GM18507 (cell line): ENCODE measurements at regions not wholly inside any gene's neighbourhood (a gene's known extent, or its start where the extent isn't known, plus 50 kb on each side); places are given as distances from the start of the nearest gene placed in this dataset.

Experiments
- DNase-seq: peaks from one replicate; pipeline ENCODE4 v3.0.0; 2011; ENCODE audit warnings: low read depth; ENCODE audit not compliant: insufficient read length; ENCODE audit errors: extremely low spot score
- FAIRE-seq: peaks from 2 replicates; lab custom pipeline; 2011; peaks lifted over from hg19 to GRCh38; lab: Jason Lieb, UNC

DNA sequence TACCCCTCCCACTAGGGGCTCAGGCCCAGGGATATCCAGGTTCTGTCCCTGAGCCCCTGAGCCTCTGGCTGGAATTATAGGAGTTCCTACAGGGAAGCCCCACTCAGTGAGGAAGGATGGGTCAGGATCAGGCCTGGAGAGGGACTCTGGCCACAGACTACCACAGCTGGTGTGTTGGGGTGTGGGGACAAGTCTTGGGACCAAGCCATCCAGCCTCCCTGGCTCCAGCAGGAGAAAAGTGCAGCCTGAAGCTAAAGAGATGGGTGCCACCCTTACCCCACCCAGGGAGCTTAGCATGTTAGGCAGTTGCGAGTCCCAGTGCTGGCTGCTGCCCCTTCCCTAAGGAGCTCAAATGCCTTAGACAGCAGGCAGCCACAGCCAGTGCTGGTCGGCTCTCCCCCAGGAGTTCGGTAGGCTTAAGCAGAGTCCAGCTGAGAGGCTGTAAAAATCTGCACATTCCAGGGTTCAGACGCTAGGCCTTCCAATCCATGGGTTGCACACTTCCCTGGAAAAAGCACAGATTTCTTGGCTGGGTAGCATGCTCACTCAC lies 96.2 kb upstream of the CYYR1 start:
- FAIRE-seq, result no peak
- DNase-seq, result no peak

DNA sequence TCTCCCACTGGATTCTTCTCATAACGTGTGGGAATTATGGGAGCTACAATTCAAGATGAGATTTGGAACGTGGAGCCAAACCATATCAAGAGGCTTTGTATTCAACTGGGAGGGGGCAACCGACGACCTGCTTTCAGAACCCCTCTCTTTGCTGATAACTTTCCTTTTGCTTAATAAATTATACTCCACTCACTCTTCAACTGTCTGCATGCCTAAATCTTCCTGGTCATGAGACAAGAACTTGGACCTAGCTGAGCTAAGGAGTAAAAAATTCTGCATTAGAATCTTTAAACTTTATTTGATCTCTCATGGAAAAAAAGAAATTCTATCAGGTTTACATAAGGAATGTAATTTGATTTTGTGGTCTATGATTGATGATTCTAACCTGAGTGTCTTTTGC lies 86.7 kb upstream of the CYYR1 start:
- no peak for DNase-seq
- no peak for FAIRE-seq

DNA sequence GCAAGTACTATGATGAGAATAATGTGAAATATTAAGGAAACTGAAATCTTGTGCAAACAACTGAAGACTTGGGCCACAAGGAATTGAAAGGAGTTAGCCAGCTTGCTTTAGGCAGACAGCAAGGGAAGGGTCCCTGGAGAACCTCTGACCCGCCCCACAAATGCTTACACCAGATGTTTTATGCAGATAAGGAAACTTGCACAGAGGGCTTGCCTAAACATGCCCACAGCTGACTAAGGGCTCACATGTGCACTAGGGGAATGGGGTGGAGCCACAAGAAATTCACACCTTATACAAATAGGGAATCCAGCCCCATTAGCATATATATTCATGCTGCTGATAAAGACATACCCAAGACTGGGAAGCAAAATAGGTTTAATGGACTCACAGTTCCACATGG lies 86.1 kb upstream of the CYYR1 start:
- FAIRE-seq, result no peak
- no peak for DNase-seq

DNA sequence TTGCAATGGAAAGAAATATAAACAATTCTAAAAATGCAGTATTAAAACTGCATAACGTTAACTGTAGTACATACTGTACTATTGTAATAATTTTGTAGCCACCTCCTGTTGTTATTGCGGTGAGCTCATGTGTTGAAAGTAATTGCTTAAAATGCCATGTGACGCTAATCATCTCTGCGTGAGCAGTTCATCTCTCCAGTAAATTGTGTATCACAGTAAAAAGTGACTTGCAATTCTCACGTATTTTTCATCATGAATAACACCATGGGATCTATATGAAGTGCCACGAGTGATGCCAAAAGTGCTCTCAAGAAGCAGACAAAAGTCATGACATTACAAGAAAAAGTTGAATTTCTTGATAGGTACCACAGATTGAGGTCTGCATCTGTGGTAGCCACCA lies 82.4 kb upstream of the CYYR1 start:
- no peak for DNase-seq
- FAIRE-seq, result no peak

DNA sequence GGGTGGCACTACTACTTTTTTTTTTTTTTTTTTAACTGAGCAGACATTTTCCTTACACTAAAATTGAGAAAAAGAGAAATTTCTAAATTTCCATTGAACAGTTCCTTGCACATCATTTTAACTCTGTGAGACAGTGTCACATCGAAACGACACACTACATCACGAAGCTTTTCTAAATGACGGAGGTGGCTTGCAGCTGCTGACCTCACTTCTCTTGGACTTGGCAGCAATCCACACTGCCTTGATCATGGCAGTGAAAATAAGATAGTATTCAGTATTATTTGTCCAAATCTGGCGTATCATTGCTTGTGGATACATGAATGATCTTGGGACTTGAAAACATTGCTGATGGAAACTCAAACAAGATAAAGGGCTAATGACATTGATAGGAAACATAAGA lies 80.3 kb upstream of the CYYR1 start:
- DNase-seq (no peak), FAIRE-seq (no peak)

DNA sequence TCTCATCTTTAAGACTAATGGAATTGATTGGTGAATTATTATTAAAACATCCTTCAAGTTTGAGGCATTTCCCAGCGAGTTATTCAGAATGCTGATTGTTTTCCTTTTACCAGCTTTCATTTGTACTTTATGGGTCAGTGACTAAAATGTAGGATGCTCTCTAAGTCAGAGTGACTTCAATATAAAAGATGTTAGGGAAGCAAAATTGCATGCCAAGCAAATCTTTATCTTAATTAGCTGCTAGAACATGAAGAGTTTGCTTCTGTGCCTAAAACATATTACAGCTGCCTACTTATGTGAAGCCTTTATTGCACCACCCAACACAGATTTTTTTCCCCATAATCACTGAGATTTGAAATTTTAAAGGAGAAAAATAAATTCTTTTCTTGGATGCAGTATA lies 79.8 kb upstream of the CYYR1 start:
- FAIRE-seq (no peak), DNase-seq (no peak)

DNA sequence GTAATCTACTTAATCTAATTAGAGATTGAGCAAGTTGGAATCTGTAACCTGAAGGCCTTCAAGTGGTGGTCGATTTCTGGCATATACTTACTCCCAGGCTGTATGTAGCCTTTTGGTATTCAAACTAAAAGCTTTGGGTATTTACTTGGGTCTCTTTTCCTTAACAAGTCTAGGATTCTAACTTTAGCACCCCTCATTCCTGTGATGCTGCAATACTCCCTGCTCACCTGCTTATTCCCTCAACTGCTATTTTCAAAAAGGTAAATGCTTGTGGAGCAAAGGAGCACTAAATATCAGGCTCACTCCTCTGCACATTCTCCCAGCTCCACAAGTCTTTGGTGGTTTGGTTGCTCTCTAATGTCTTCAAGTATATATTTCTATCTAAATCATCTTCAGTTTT lies 68.0 kb upstream of the CYYR1 start:
- FAIRE-seq, result no peak

DNA sequence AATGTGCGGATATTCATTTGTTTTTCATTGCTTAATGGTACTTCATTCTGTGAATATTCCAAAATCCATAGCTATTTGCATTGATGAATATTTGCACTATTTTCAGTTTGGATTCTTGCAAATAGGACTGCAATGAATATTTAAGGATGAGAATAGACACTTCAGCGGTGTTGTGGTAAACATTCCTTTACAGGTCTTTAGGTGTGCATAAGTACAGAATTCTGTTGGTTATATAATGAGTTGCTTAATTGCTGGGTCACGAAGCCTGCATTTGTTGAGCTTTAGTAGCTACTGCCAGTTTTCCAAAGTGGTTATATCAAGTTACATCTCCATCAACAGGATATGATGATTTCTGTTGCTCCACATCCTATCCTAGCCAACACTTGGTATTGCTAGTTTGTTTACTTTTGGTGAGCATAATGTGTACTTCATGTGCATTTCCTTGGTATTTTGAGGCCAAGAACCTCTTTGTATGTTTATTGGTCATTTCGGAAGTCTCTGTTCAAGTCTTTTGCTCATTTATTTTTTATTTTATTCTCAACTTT lies 64.2 kb upstream of the CYYR1 start:
- no peak for FAIRE-seq

More for the DNA sequence above, 68.0 kb upstream of the CYYR1 start:
- DNase-seq, result no peak

DNA sequence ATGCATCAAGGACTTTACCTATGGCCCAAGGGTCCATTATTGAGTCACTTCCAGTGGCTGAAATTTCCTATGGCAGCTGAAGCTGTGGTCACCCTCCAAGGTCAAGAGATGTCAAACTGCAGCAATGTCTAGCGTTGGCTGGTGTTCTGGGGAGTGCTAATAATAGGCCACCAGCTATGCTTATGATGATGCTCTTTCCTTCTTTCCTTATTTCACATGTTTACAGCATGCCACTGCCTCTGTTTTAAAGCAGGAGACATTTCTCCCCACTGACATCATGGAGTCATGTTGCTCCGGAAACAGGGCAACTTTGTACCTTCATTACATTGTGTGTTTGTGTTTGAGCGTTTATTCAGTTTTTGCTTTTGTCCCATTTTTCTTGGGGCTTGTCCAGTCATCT lies 62.6 kb upstream of the CYYR1 start:
- DNase-seq, result no peak
- no peak for FAIRE-seq

More for the DNA sequence above, 64.2 kb upstream of the CYYR1 start:
- no peak for DNase-seq

DNA sequence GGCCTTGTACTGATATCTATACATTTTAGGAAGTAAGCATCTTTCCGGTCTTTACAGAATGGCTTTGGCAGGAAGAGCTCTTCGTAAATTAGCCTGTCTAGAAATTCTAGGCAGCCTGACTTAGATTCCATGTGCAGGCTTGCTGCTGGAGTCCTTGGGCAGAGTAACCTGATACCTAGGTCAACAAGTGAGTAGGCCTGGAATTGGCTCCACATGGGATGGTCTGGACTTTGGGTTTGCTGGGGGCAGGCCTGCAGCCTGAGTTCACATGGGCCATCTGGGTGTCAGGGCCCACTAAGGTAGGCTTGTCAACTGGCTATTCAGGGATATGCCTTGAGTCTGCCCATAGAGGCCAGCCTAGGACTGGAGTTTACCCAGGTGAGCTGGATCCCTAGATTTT lies 59.6 kb upstream of the CYYR1 start:
- DNase-seq (no peak), FAIRE-seq (no peak)

DNA sequence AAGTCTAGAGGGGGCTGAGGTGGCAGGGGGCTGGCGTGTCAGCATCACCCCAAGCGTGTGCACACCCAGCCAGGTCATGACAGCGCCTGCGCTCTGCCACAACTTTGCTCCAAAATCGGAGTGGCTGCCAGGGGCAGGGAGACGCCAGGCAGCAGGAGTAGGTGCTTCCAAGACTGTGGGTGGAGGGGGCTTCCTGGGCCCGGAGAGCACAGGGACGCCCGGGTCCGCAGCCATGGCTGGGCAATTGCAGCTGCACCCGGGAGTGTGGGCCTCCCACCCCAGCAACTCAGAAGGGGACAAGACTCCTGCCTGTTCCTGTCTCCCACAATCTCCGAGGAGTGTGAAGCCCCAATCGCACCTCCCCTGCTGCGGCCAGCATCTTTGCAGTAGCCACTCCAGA lies 53.1 kb upstream of the CYYR1 start:
- DNase-seq, result no peak
- FAIRE-seq, result no peak

DNA sequence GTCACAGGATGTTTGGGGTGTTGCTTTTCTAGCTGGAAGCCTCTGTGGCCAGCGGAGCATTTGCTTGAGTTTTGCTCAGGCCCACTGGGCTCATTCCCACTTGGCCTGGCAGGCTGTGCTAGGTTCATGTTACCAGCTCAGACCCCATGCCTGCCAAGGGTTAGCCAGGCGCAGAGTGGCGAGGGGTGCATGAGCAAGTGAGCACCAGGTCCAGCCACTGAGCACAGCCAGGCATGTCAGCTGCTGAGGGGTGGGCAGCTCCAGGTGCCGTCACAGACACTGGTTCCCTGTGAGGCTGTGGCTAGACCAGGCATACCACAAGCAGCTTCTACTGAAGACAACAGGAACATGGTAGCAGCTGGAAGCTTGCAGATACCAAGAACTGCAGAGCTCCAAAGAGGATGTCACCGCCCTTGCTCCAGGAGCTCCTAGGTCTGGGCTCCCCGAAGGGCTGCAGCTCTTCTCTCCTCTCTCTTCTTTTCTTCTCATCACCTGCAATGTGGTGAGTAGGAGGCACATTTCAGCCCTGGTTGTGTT lies 52.0 kb upstream of the CYYR1 start:
- no peak for DNase-seq
- FAIRE-seq, result no peak
